H9 (cell line): ENCODE measurements at regions not wholly inside any gene's neighbourhood (a gene's known extent, or its start where the extent isn't known, plus 50 kb on each side); places are given as distances from the start of the nearest gene placed in this dataset.

Experiments
- DNase-seq: peaks from one replicate; pipeline ENCODE4 v3.0.0-alpha.2; 2017
- H2AFZ ChIP-seq: one replicate; pipeline ENCODE4 v1.6.1; 2013; ENCODE audit warnings: mild to moderate bottlenecking, low read length, control low read depth, moderate library complexity
- H2AK5ac ChIP-seq: 2 replicates; pipeline ENCODE4 v1.6.1; 2013; ENCODE audit warnings: low read length, control low read depth, mixed read lengths; ENCODE audit not compliant: insufficient read length
- H2BK120ac ChIP-seq: one replicate; pipeline ENCODE4 v1.6.1; 2013; ENCODE audit warnings: low read depth, mild to moderate bottlenecking, low read length, control low read depth, inconsistent platforms; ENCODE audit not compliant: poor library complexity, severe bottlenecking
- H2BK12ac ChIP-seq: 2 replicates; pipeline ENCODE4 v1.6.1; 2013; ENCODE audit warnings: low read length, control low read depth, mixed read lengths, low read depth; ENCODE audit not compliant: insufficient read length
- H2BK15ac ChIP-seq: 2 replicates; pipeline ENCODE4 v1.6.1; 2013; ENCODE audit warnings: low read depth, low read length, control low read depth
- H2BK20ac ChIP-seq: one replicate; pipeline ENCODE4 v1.6.1; 2013; ENCODE audit warnings: low read depth, mild to moderate bottlenecking, low read length, control low read depth, inconsistent platforms; ENCODE audit not compliant: poor library complexity, severe bottlenecking
- H2BK5ac ChIP-seq: 2 replicates; pipeline ENCODE4 v1.6.1; 2013; ENCODE audit warnings: low read length, control low read depth, mixed read lengths; ENCODE audit not compliant: insufficient read length
- H3K14ac ChIP-seq: 2 replicates; pipeline ENCODE4 v1.6.1; 2013; ENCODE audit warnings: low read length, control low read depth; ENCODE audit not compliant: insufficient read depth
- H3K18ac ChIP-seq: 2 replicates; pipeline ENCODE4 v1.6.1; 2013; ENCODE audit warnings: low read depth, mild to moderate bottlenecking, mixed read lengths, low read length, control low read depth; ENCODE audit not compliant: insufficient read length
- H3K23ac ChIP-seq: 2 replicates; pipeline ENCODE4 v1.6.1; 2013; ENCODE audit warnings: low read length, control low read depth, mixed read lengths, low read depth; ENCODE audit not compliant: insufficient read length
- H3K23me2 ChIP-seq: 2 replicates; pipeline ENCODE4 v1.6.1; 2013; ENCODE audit warnings: low read depth, mild to moderate bottlenecking, mixed read lengths, low read length, control low read depth; ENCODE audit not compliant: insufficient read length, poor library complexity, severe bottlenecking
- H3K27ac ChIP-seq: 2 replicates; pipeline ENCODE4 v1.5.1; 2013; ENCODE audit warnings: low read length, control low read depth, mixed read lengths, low read depth; ENCODE audit not compliant: insufficient read length
- H3K27me3 ChIP-seq: 2 replicates; pipeline ENCODE4 v1.6.1; 2013; ENCODE audit warnings: low read length, control low read depth, inconsistent platforms; ENCODE audit not compliant: insufficient read depth
- H3K4ac ChIP-seq: 2 replicates; pipeline ENCODE4 v1.6.1; 2013; ENCODE audit warnings: low read depth, mild to moderate bottlenecking, control low read depth, inconsistent platforms, low read length, moderate library complexity
- H3K4me1 ChIP-seq: 2 replicates; pipeline ENCODE4 v1.6.1; 2013; ENCODE audit warnings: low read length, control low read depth, inconsistent platforms; ENCODE audit not compliant: insufficient read depth
- H3K4me2 ChIP-seq: 2 replicates; pipeline ENCODE4 v1.6.1; 2013; ENCODE audit warnings: low read length, control low read depth, mixed read lengths; ENCODE audit not compliant: insufficient read length, insufficient read depth
- H3K56ac ChIP-seq: 2 replicates; pipeline ENCODE4 v1.6.1; 2013; ENCODE audit warnings: low read depth, mild to moderate bottlenecking, mixed read lengths, low read length, control low read depth; ENCODE audit not compliant: insufficient read length
- H3K79me1 ChIP-seq: 2 replicates; pipeline ENCODE4 v1.6.1; 2013; ENCODE audit warnings: low read depth, mild to moderate bottlenecking, moderate library complexity, low read length, control low read depth, inconsistent platforms; ENCODE audit not compliant: insufficient read depth, poor library complexity, severe bottlenecking
- H3K79me2 ChIP-seq: 2 replicates; pipeline ENCODE4 v1.6.1; 2013; ENCODE audit warnings: low read length, control low read depth, inconsistent platforms; ENCODE audit not compliant: insufficient read depth
- H3K9ac ChIP-seq: 2 replicates; pipeline ENCODE4 v1.6.1; 2013; ENCODE audit warnings: low read length, control low read depth, mixed read lengths; ENCODE audit not compliant: insufficient read length; ENCODE audit errors: extremely low read depth
- H3K9me3 ChIP-seq: one replicate; pipeline ENCODE4 v1.6.1; 2013; ENCODE audit warnings: low read depth, low read length, inconsistent platforms; ENCODE audit not compliant: control insufficient read depth
- H3T11ph ChIP-seq: one replicate; pipeline ENCODE4 v1.6.1; 2013; ENCODE audit warnings: mild to moderate bottlenecking, low read length, control low read depth, inconsistent platforms
- H4K20me1 ChIP-seq: one replicate; pipeline ENCODE4 v1.6.1; 2013; ENCODE audit not compliant: control insufficient read depth, insufficient read length, insufficient read depth
- H4K5ac ChIP-seq: 2 replicates; pipeline ENCODE4 v1.6.1; 2013; ENCODE audit warnings: low read depth, mild to moderate bottlenecking, mixed read lengths, low read length, control low read depth; ENCODE audit not compliant: insufficient read length
- H4K8ac ChIP-seq: replicated peaks from 2 replicates; pipeline ENCODE4 v1.6.1; 2013; ENCODE audit warnings: low read length, control low read depth, mixed read lengths, low read depth; ENCODE audit not compliant: insufficient read length
- H4K91ac ChIP-seq: 2 replicates; pipeline ENCODE4 v1.6.1; 2013; ENCODE audit warnings: low read depth, mild to moderate bottlenecking, moderate library complexity, mixed read lengths, low read length, control low read depth; ENCODE audit not compliant: insufficient read length
- H3K27ac Mint-ChIP-seq, 3 experiments: 2 replicates in 2 of 3; 3 replicates in 1 of 3; pipeline ENCODE4 v1.8.0; 2020 to 2021; ENCODE audit warnings: mixed read lengths in 3 of 3, mild to moderate bottlenecking in 1 of 3, moderate library complexity in 1 of 3
- H3K27me3 Mint-ChIP-seq: 2 replicates; pipeline ENCODE4 v1.8.0; 2021; ENCODE audit warnings: low read depth, mild to moderate bottlenecking, moderate library complexity, mixed read lengths
- H3K36me3 Mint-ChIP-seq, 3 experiments: 2 replicates in 2 of 3; 3 replicates in 1 of 3; pipeline ENCODE4 v1.8.0; 2020 to 2021; ENCODE audit warnings: low read depth in 3 of 3, mixed read lengths in 3 of 3; ENCODE audit not compliant: insufficient read depth in 1 of 3
- H3K4me1 Mint-ChIP-seq, 2 experiments: 2 replicates each; pipeline ENCODE4 v1.8.0; 2020; ENCODE audit warnings: mixed read lengths in 2 of 2
- H3K4me3 Mint-ChIP-seq, 2 experiments: 2 replicates in 1 of 2; 3 replicates in 1 of 2; pipeline ENCODE4 v1.8.0; 2020 to 2021; ENCODE audit warnings: mild to moderate bottlenecking in 2 of 2, mixed read lengths in 2 of 2, moderate library complexity in 1 of 2
- H3K9me3 Mint-ChIP-seq, 2 experiments: 2 replicates in 1 of 2; 3 replicates in 1 of 2; pipeline ENCODE4 v1.8.0; 2020; ENCODE audit warnings: mild to moderate bottlenecking in 2 of 2, mixed read lengths in 2 of 2, moderate library complexity in 1 of 2
- WGBS: extraction: QIAGEN DNeasy Blood & Tissue Kit; methylation state at CpG from one replicate; pipeline ENCODE4 v1.1.7; 2013; ENCODE audit warnings: missing lambda C conversion rate, low lambda C conversion rate, mixed read lengths; ENCODE audit not compliant: insufficient read length; ENCODE audit errors: extremely low coverage; 5-methylcytosine and 5-hydroxymethylcytosine counted together
- TF ChIP-seq, protein P1 (sequence below): fragments of 200-600 bp; sonication (generic); conservative IDR thresholded peaks from 3 replicates; pipeline ENCODE4 v1.8.0; 2021; ENCODE audit warnings: antibody characterized with exemption, mild to moderate bottlenecking

- no peak overlapping the region for H2BK15ac ChIP-seq
- H2AFZ ChIP-seq: no peak overlapping the region
- H3K27ac ChIP-seq: no peak overlapping the region
- no peak overlapping the region for H3K27ac Mint-ChIP-seq
- TF ChIP-seq, protein P1, sequence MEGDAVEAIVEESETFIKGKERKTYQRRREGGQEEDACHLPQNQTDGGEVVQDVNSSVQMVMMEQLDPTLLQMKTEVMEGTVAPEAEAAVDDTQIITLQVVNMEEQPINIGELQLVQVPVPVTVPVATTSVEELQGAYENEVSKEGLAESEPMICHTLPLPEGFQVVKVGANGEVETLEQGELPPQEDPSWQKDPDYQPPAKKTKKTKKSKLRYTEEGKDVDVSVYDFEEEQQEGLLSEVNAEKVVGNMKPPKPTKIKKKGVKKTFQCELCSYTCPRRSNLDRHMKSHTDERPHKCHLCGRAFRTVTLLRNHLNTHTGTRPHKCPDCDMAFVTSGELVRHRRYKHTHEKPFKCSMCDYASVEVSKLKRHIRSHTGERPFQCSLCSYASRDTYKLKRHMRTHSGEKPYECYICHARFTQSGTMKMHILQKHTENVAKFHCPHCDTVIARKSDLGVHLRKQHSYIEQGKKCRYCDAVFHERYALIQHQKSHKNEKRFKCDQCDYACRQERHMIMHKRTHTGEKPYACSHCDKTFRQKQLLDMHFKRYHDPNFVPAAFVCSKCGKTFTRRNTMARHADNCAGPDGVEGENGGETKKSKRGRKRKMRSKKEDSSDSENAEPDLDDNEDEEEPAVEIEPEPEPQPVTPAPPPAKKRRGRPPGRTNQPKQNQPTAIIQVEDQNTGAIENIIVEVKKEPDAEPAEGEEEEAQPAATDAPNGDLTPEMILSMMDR: no peak
- 0 out of 5 replicates have a peak, but pooled peaks cover 0 to 2% of the 10 kb centered on the region in 2 experiments for H3K9me3 Mint-ChIP-seq
- H3K18ac ChIP-seq: no peak overlapping the region
- H2BK120ac ChIP-seq: no peak overlapping the region
- H3K36me3 Mint-ChIP-seq: no peaks in the 10 kb centered on the region; a peak in 1 of 7 replicates
- H3T11ph ChIP-seq: no peak overlapping the region
- no peak overlapping the region for H3K9ac ChIP-seq
- peaks cover 10 to 14% of the 10 kb centered on the region in 2 experiments for H3K4me1 Mint-ChIP-seq
- H3K79me2 ChIP-seq: no peaks in the 10 kb centered on the region
- H4K20me1 ChIP-seq: no peaks in the 10 kb centered on the region
- H3K4me2 ChIP-seq: no peak overlapping the region
- no peak overlapping the region for H3K23ac ChIP-seq
- H3K4me3 Mint-ChIP-seq: no peak overlapping the region
- H3K4me1 ChIP-seq: no peaks in the 10 kb centered on the region
- no peak overlapping the region for H2BK12ac ChIP-seq
- no peak overlapping the region for H2BK5ac ChIP-seq
- H2BK20ac ChIP-seq: no peak overlapping the region
- DNase-seq: no peak
- no peaks in the 10 kb centered on the region for H3K9me3 ChIP-seq
- WGBS: no CpG with 5 or more reads among the region's 7 CpGs
- H4K5ac ChIP-seq: no peak overlapping the region
- no peak overlapping the region for H3K4ac ChIP-seq
- no peak overlapping the region for H3K56ac ChIP-seq
- no peak overlapping the region for H4K91ac ChIP-seq
- no peak overlapping the region for H2AK5ac ChIP-seq
- no peaks in the 10 kb centered on the region for H3K23me2 ChIP-seq
- no peak overlapping the region for H3K14ac ChIP-seq
- no peak overlapping the region for H4K8ac ChIP-seq
- H3K27me3 Mint-ChIP-seq: peaks cover 3% of the 10 kb centered on the region
- no peaks in the 10 kb centered on the region for H3K79me1 ChIP-seq
- no peaks in the 10 kb centered on the region for H3K27me3 ChIP-seq
Measured at GRCh38 chr9:135275163-135275562, 187.7 kb downstream of the OLFM1 start.
